ENCODE measurements at regions not wholly inside any gene's neighbourhood (a gene's known extent, or its start where the extent isn't known, plus 50 kb on each side); places are given as distances from the start of the nearest gene placed in this dataset.

DNA sequence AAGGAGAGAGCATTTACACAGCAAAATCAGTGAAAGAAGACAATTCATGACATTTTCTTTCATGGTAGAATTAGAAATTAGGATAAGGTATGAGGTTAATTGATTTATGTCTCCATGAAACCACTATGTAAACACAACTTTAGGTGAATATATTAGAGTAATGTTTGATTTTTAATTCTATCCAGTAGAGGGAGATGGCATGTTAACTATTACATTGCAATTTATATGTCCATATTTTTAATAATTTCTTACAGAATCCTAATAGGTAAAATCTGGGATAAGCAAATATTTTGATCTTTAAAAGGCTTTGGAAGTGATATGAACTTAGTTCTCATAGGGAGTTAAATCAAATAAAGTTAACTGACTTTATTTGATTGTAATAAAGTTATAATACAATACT is 373.4 kb upstream of the PDE3A start:
- Histone ChIP-seq H3K4me1 (ENCODE audit: control insufficient read depth, insufficient read depth, low read length) (peaks cover 5% of the 10 kb centered on the region), H3K14ac (replicated peaks; ENCODE audit: low read depth, low read length) (no peak overlapping the region), H2BK120ac (ENCODE audit: low read depth, low read length) (no peak overlapping the region), H3K4me3 (ENCODE audit: insufficient read depth, low read depth, low read length) (no peak overlapping the region), H2AK5ac (ENCODE audit: low read depth, low read length) (no peak overlapping the region), H3K79me1 (ENCODE audit: low read depth in 1 of 2, low read length in 2 of 2) (no peaks in the 10 kb centered on the region), H4K20me1 (ENCODE audit: insufficient read depth, low read length) (no peaks in the 10 kb centered on the region), H3K56ac (ENCODE audit: extremely low read depth, insufficient read depth, low read length) (no peak overlapping the region), H3K4ac (ENCODE audit: low read depth, low read length) (no peak overlapping the region), H3K9ac (ENCODE audit: low read depth, low read length) (no peak overlapping the region), H3K36me3 (ENCODE audit: control insufficient read depth, insufficient read depth, low read length) (no peaks in the 10 kb centered on the region), H2BK5ac (ENCODE audit: low read depth, low read length, poor library complexity, severe bottlenecking) (no peak overlapping the region), H3K27me3 (ENCODE audit: control insufficient read depth, insufficient read depth, low read length) (no peaks in the 10 kb centered on the region), H3K9me1 (ENCODE audit: insufficient read depth, low read length) (no peaks in the 10 kb centered on the region), H3K9me3 (ENCODE audit: control insufficient read depth, insufficient read depth, low read length) (no peaks in the 10 kb centered on the region), H3K18ac (ENCODE audit: low read depth, low read length) (no peak overlapping the region), H4K8ac (ENCODE audit: low read depth in 2 of 2, low read length in 2 of 2) (no peak overlapping the region), H2AK9ac (replicated peaks; ENCODE audit: low read depth, low read length, poor library complexity) (no peak overlapping the region), H2BK20ac (ENCODE audit: low read depth, low read length) (no peak overlapping the region), H3K4me2 (ENCODE audit: low read depth, low read length) (no peak overlapping the region), H2AFZ (replicated peaks; ENCODE audit: low read length, poor library complexity) (no peak overlapping the region), H2BK15ac (ENCODE audit: low read depth, low read length) (no peak overlapping the region), H3K27ac (ENCODE audit: insufficient read depth, low read length) (no peak overlapping the region), H4K91ac (ENCODE audit: insufficient read depth, low read depth, low read length) (no peak overlapping the region), H4K5ac (ENCODE audit: low read depth, low read length) (no peak overlapping the region), H3K23ac (ENCODE audit: low read depth, low read length) (no peak overlapping the region)
- DNase-seq (no peak), ATAC-seq (ENCODE audit: low read depth) (no peak)
- dilution Hi-C loops (cut with HindIII; ENCODE audit: low sequenced_read_pairs, unreplicated experiment) = no loop called here
- no TSS peak for BruUV-seq (replicated peaks)
- TF ChIP-seq NFE2L2 (IDR thresholded peaks at IDR 0.05; ENCODE audit: low read depth, low read length) = no peak
- TF ChIP-seq, protein P1, sequence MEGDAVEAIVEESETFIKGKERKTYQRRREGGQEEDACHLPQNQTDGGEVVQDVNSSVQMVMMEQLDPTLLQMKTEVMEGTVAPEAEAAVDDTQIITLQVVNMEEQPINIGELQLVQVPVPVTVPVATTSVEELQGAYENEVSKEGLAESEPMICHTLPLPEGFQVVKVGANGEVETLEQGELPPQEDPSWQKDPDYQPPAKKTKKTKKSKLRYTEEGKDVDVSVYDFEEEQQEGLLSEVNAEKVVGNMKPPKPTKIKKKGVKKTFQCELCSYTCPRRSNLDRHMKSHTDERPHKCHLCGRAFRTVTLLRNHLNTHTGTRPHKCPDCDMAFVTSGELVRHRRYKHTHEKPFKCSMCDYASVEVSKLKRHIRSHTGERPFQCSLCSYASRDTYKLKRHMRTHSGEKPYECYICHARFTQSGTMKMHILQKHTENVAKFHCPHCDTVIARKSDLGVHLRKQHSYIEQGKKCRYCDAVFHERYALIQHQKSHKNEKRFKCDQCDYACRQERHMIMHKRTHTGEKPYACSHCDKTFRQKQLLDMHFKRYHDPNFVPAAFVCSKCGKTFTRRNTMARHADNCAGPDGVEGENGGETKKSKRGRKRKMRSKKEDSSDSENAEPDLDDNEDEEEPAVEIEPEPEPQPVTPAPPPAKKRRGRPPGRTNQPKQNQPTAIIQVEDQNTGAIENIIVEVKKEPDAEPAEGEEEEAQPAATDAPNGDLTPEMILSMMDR (conservative IDR thresholded peaks at IDR 0.05; ENCODE audit: low read depth, low read length) = 0 out of 2 replicates have a peak, but pooled peaks have one; percentile 25
- intact Hi-C loops (cut with micrococcal nuclease) = loop anchor here (5.0 kb wide), 2 partner anchors 372 to 607 kb away; partner anchors contain the start of gene PDE3A
- in situ Hi-C loops (cut with MboI; ENCODE audit: low sequenced_read_pairs) = loop anchor here (25.0 kb wide), 1 partner anchor 233 kb away; no protein-coding TSS in a partner anchor
- ChIA-PET POLR2A (ENCODE audit: unreplicated experiment) (no interaction called here), CTCF (no interaction called here)
